Left ventricle myocardium inferior (tissue), 1 donor: ENCODE measurements at regions not wholly inside any gene's neighbourhood (a gene's known extent, or its start where the extent isn't known, plus 50 kb on each side); places are given as distances from the start of the nearest gene placed in this dataset.

Experiments used
- DNase-seq: peaks from one replicate; pipeline ENCODE4 v3.0.0-alpha.2; 2020
- H3K27ac ChIP-seq: fragments of 200-600 bp; replicated peaks from 2 replicates; pipeline ENCODE4 v1.8.0; 2021
- H3K27me3 ChIP-seq: fragments of 200-600 bp; 2 replicates; pipeline ENCODE4 v1.8.0; 2021; ENCODE audit warnings: low read depth
- H3K36me3 ChIP-seq: fragments of 200-600 bp; 2 replicates; pipeline ENCODE4 v1.8.0; 2021
- H3K4me1 ChIP-seq: fragments of 200-600 bp; 2 replicates; pipeline ENCODE4 v1.8.0; 2021
- H3K4me3 ChIP-seq: fragments of 200-600 bp; 2 replicates; pipeline ENCODE4 v1.8.0; 2021; ENCODE audit warnings: mild to moderate bottlenecking, moderate library complexity
- H3K9me3 ChIP-seq: fragments of 200-600 bp; replicated peaks from 2 replicates; pipeline ENCODE4 v1.8.0; 2021
- intact Hi-C: fragments of 100-400 bp; cut with micrococcal nuclease; formaldehyde crosslinking; loops from one replicate; pipeline ENCODE4 v1.11.0; 2022
- TF ChIP-seq, protein P1 (sequence below): fragments of 200-600 bp; IDR thresholded peaks from 2 replicates; pipeline ENCODE4 v1.8.0; 2021; ENCODE audit warnings: antibody characterized with exemption, mild to moderate bottlenecking, borderline replicate concordance
- donor health status: DM: no; HTN: yes; CAD: no; lungs with severe emphysema.

DNA sequence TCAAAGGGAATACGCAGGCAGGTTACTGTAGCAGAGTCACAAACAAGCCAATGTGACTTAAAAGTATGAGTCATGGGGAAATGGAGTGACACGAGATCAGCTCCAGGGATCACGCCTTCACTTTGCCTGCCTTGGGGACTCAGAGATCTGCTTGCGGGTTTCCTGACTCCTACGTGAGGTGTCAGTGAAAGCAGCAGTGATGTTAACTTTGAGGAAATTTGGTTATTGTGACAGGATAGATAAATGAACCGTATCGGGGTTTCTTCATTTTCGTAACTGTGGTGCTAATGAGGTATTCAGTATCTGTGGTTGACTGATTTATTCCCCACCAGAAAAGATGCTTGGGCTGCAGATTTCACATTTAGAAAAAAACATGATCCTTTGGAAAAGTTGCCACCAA, 383.3 kb upstream of the ZFP42 start:
- Histone ChIP-seq H3K9me3 (no peaks in the 10 kb centered on the region), H3K27ac (no peak overlapping the region), H3K36me3 (no peaks in the 10 kb centered on the region), H3K27me3 (no peaks in the 10 kb centered on the region), H3K4me1 (no peaks in the 10 kb centered on the region), H3K4me3 (no peak overlapping the region)
- TF ChIP-seq, protein P1, sequence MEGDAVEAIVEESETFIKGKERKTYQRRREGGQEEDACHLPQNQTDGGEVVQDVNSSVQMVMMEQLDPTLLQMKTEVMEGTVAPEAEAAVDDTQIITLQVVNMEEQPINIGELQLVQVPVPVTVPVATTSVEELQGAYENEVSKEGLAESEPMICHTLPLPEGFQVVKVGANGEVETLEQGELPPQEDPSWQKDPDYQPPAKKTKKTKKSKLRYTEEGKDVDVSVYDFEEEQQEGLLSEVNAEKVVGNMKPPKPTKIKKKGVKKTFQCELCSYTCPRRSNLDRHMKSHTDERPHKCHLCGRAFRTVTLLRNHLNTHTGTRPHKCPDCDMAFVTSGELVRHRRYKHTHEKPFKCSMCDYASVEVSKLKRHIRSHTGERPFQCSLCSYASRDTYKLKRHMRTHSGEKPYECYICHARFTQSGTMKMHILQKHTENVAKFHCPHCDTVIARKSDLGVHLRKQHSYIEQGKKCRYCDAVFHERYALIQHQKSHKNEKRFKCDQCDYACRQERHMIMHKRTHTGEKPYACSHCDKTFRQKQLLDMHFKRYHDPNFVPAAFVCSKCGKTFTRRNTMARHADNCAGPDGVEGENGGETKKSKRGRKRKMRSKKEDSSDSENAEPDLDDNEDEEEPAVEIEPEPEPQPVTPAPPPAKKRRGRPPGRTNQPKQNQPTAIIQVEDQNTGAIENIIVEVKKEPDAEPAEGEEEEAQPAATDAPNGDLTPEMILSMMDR, result no peak
- intact Hi-C loops, result no loop called here
- no peak for DNase-seq

GRCh38 chr4:187613089-187613839, 382.3 kb upstream of the ZFP42 start:
- DNase-seq, result no peak
- intact Hi-C loops, result no loop called here
- TF ChIP-seq, protein P1, result no peak
- no peak overlapping the region for H3K4me3 ChIP-seq
- no peak overlapping the region for H3K27ac ChIP-seq
- H3K36me3 ChIP-seq, result no peaks in the 10 kb centered on the region
- no peaks in the 10 kb centered on the region for H3K27me3 ChIP-seq
- H3K9me3 ChIP-seq, result no peaks in the 10 kb centered on the region
- H3K4me1 ChIP-seq, result no peaks in the 10 kb centered on the region

GRCh38 chr4:187615972-187616371, 379.6 kb upstream of the ZFP42 start:
- no peaks in the 10 kb centered on the region for H3K4me1 ChIP-seq
- H3K27me3 ChIP-seq, result no peaks in the 10 kb centered on the region
- TF ChIP-seq, protein P1, result no peak

DNA sequence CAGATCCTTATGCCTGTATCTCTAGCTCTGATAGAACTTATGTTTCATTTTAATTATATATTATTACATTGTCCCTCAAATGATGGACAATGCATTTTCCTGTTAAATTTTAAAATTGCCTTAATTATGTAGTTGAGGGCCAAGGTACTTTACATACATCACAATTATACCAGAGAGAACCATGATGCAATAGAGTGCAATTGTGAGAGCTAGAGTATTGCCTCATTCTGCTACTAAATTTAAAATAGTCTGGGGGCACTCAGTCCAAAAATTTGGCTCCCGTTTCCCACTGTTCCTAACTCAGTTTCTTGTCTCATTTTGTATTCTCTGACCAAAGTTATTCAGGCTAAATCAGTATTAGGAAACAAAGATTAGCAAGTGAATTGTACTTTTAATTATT, 378.5 kb upstream of the ZFP42 start:
- Histone ChIP-seq H3K36me3 (no peaks in the 10 kb centered on the region), H3K4me3 (no peak overlapping the region), H3K9me3 (no peaks in the 10 kb centered on the region), H3K4me1 (no peaks in the 10 kb centered on the region), H3K27ac (no peak overlapping the region), H3K27me3 (no peaks in the 10 kb centered on the region)
- DNase-seq, result no peak
- TF ChIP-seq, protein P1, result no peak
- intact Hi-C loops, result no loop called here

More at GRCh38 chr4:187615972-187616371, 379.6 kb upstream of the ZFP42 start:
- Histone ChIP-seq H3K9me3 (no peaks in the 10 kb centered on the region), H3K27ac (no peak overlapping the region), H3K36me3 (no peaks in the 10 kb centered on the region), H3K4me3 (no peak overlapping the region)
- intact Hi-C loops, result no loop called here
- DNase-seq, result no peak

GRCh38 chr4:187618701-187619281, 376.8 kb upstream of the ZFP42 start:
- H3K4me1 ChIP-seq, result no peaks in the 10 kb centered on the region
- no peaks in the 10 kb centered on the region for H3K27me3 ChIP-seq
- H3K4me3 ChIP-seq, result no peak overlapping the region
- intact Hi-C loops, result no loop called here
- H3K9me3 ChIP-seq, result peaks cover 10% of the 10 kb centered on the region
- TF ChIP-seq, protein P1, result no peak
- no peak overlapping the region for H3K27ac ChIP-seq
- H3K36me3 ChIP-seq, result no peaks in the 10 kb centered on the region
- DNase-seq, result no peak
